ENCODE measurements at regions not wholly inside any gene's neighbourhood (a gene's known extent, or its start where the extent isn't known, plus 50 kb on each side); places are given as distances from the start of the nearest gene placed in this dataset.

- H3K9me3 ChIP-seq (ENCODE audit: control insufficient read depth, insufficient read depth, low read depth, low read length), result no peaks in the 10 kb centered on the region
- H3K4me1 ChIP-seq (ENCODE audit: control insufficient read depth, insufficient read depth, low read length), result peaks cover 37% of the 10 kb centered on the region
- no peak overlapping the region for H3K4me3 ChIP-seq (ENCODE audit: low read depth, low read length)
- H3K27me3 ChIP-seq (ENCODE audit: control insufficient read depth, insufficient read depth, low read length), result no peaks in the 10 kb centered on the region
- no peak overlapping the region for H3K27ac ChIP-seq (ENCODE audit: low read depth, low read length)
- no peak overlapping the region for H3K9ac ChIP-seq (ENCODE audit: low read length)
- no peaks in the 10 kb centered on the region for H3K36me3 ChIP-seq (ENCODE audit: control insufficient read depth, insufficient read depth, low read length)
Observed at GRCh38 chr21:38980416-38981313, 174.9 kb downstream of the ETS2 start.

GRCh38 chr21:38979271-38980121 is 173.8 kb downstream of the ETS2 start:
- Histone ChIP-seq H3K4me1 (ENCODE audit: control insufficient read depth, insufficient read depth, low read length) (peaks cover 37% of the 10 kb centered on the region), H3K4me3 (ENCODE audit: low read depth, low read length) (no peak overlapping the region), H3K9me3 (ENCODE audit: control insufficient read depth, insufficient read depth, low read depth, low read length) (no peaks in the 10 kb centered on the region), H3K27me3 (ENCODE audit: control insufficient read depth, insufficient read depth, low read length) (no peaks in the 10 kb centered on the region), H3K9ac (ENCODE audit: low read length) (no peak overlapping the region), H3K36me3 (ENCODE audit: control insufficient read depth, insufficient read depth, low read length) (no peaks in the 10 kb centered on the region), H3K27ac (ENCODE audit: low read depth, low read length) (peak overlapping the region; percentile 35; the same call in 1 of the 2 replicates)

GRCh38 chr21:38976900-38977299 is 171.2 kb downstream of the ETS2 start:
- H3K36me3 ChIP-seq (ENCODE audit: control insufficient read depth, insufficient read depth, low read length), result no peaks in the 10 kb centered on the region
- no peaks in the 10 kb centered on the region for H3K27me3 ChIP-seq (ENCODE audit: control insufficient read depth, insufficient read depth, low read length)
- H3K4me3 ChIP-seq (ENCODE audit: low read depth, low read length), result no peak overlapping the region
- no peaks in the 10 kb centered on the region for H3K9me3 ChIP-seq (ENCODE audit: control insufficient read depth, insufficient read depth, low read depth, low read length)
- H3K9ac ChIP-seq (ENCODE audit: low read length), result no peak overlapping the region
- peaks cover 32% of the 10 kb centered on the region for H3K4me1 ChIP-seq (ENCODE audit: control insufficient read depth, insufficient read depth, low read length)
- no peak overlapping the region for H3K27ac ChIP-seq (ENCODE audit: low read depth, low read length)

GRCh38 chr21:38973552-38973951 is 167.8 kb downstream of the ETS2 start:
- no peaks in the 10 kb centered on the region for H3K9me3 ChIP-seq (ENCODE audit: control insufficient read depth, insufficient read depth, low read depth, low read length)
- H3K4me1 ChIP-seq (ENCODE audit: control insufficient read depth, insufficient read depth, low read length), result no peaks in the 10 kb centered on the region; the same call in 1 of the 2 replicates
- H3K4me3 ChIP-seq (ENCODE audit: low read depth, low read length), result no peak overlapping the region
- H3K27ac ChIP-seq (ENCODE audit: low read depth, low read length), result no peak overlapping the region
- H3K9ac ChIP-seq (ENCODE audit: low read length), result no peak overlapping the region
- no peaks in the 10 kb centered on the region for H3K36me3 ChIP-seq (ENCODE audit: control insufficient read depth, insufficient read depth, low read length)
- no peaks in the 10 kb centered on the region for H3K27me3 ChIP-seq (ENCODE audit: control insufficient read depth, insufficient read depth, low read length)

- no peaks in the 10 kb centered on the region for H3K36me3 ChIP-seq (ENCODE audit: control insufficient read depth, insufficient read depth, low read length)
- no peaks in the 10 kb centered on the region for H3K9me3 ChIP-seq (ENCODE audit: control insufficient read depth, insufficient read depth, low read depth, low read length)
- H3K4me1 ChIP-seq (ENCODE audit: control insufficient read depth, insufficient read depth, low read length), result no peaks in the 10 kb centered on the region
- no peak overlapping the region for H3K4me3 ChIP-seq (ENCODE audit: low read depth, low read length)
- no peak overlapping the region for H3K9ac ChIP-seq (ENCODE audit: low read length)
- H3K27me3 ChIP-seq (ENCODE audit: control insufficient read depth, insufficient read depth, low read length), result no peaks in the 10 kb centered on the region
- no peak overlapping the region for H3K27ac ChIP-seq (ENCODE audit: low read depth, low read length)
Observed at GRCh38 chr21:38972078-38972477, 166.3 kb downstream of the ETS2 start.

- Histone ChIP-seq H3K27ac (ENCODE audit: low read depth, low read length) (no peak overlapping the region), H3K9me3 (ENCODE audit: control insufficient read depth, insufficient read depth, low read depth, low read length) (no peaks in the 10 kb centered on the region), H3K36me3 (ENCODE audit: control insufficient read depth, insufficient read depth, low read length) (no peaks in the 10 kb centered on the region), H3K4me3 (ENCODE audit: low read depth, low read length) (no peak overlapping the region), H3K4me1 (ENCODE audit: control insufficient read depth, insufficient read depth, low read length) (no peaks in the 10 kb centered on the region), H3K9ac (ENCODE audit: low read length) (no peak overlapping the region), H3K27me3 (ENCODE audit: control insufficient read depth, insufficient read depth, low read length) (no peaks in the 10 kb centered on the region)
Observed at GRCh38 chr21:38970765-38971164, 165.0 kb downstream of the ETS2 start.

GRCh38 chr21:38968887-38969543 is 163.3 kb downstream of the ETS2 start:
- H3K27me3 ChIP-seq (ENCODE audit: control insufficient read depth, insufficient read depth, low read length), result no peaks in the 10 kb centered on the region
- H3K9ac ChIP-seq (ENCODE audit: low read length), result no peak overlapping the region
- no peaks in the 10 kb centered on the region for H3K36me3 ChIP-seq (ENCODE audit: control insufficient read depth, insufficient read depth, low read length)
- H3K27ac ChIP-seq (ENCODE audit: low read depth, low read length), result no peak overlapping the region
- H3K4me3 ChIP-seq (ENCODE audit: low read depth, low read length), result no peak overlapping the region
- no peaks in the 10 kb centered on the region for H3K9me3 ChIP-seq (ENCODE audit: control insufficient read depth, insufficient read depth, low read depth, low read length)
- H3K4me1 ChIP-seq (ENCODE audit: control insufficient read depth, insufficient read depth, low read length), result no peaks in the 10 kb centered on the region; the same call in 1 of the 2 replicates

GRCh38 chr21:38965910-38966504 is 160.3 kb downstream of the ETS2 start:
- no peaks in the 10 kb centered on the region for H3K36me3 ChIP-seq (ENCODE audit: control insufficient read depth, insufficient read depth, low read length)
- peaks cover 16% of the 10 kb centered on the region for H3K9me3 ChIP-seq (ENCODE audit: control insufficient read depth, insufficient read depth, low read depth, low read length)
- H3K27ac ChIP-seq (ENCODE audit: low read depth, low read length), result no peak overlapping the region
- H3K27me3 ChIP-seq (ENCODE audit: control insufficient read depth, insufficient read depth, low read length), result no peaks in the 10 kb centered on the region
- no peak overlapping the region for H3K9ac ChIP-seq (ENCODE audit: low read length)
- H3K4me3 ChIP-seq (ENCODE audit: low read depth, low read length), result no peak overlapping the region
- H3K4me1 ChIP-seq (ENCODE audit: control insufficient read depth, insufficient read depth, low read length), result no peaks in the 10 kb centered on the region; the same call in 1 of the 2 replicates

- Histone ChIP-seq H3K4me3 (ENCODE audit: low read depth, low read length) (no peak overlapping the region), H3K27me3 (ENCODE audit: control insufficient read depth, insufficient read depth, low read length) (no peaks in the 10 kb centered on the region), H3K9ac (ENCODE audit: low read length) (no peak overlapping the region), H3K27ac (ENCODE audit: low read depth, low read length) (no peak overlapping the region), H3K4me1 (ENCODE audit: control insufficient read depth, insufficient read depth, low read length) (no peaks in the 10 kb centered on the region; the same call in 1 of the 2 replicates), H3K9me3 (ENCODE audit: control insufficient read depth, insufficient read depth, low read depth, low read length) (peaks cover 16% of the 10 kb centered on the region), H3K36me3 (ENCODE audit: control insufficient read depth, insufficient read depth, low read length) (no peaks in the 10 kb centered on the region)
Observed at GRCh38 chr21:38965241-38965640, 159.5 kb downstream of the ETS2 start.

GRCh38 chr21:38963006-38963405 is 157.3 kb downstream of the ETS2 start:
- Histone ChIP-seq H3K36me3 (ENCODE audit: control insufficient read depth, insufficient read depth, low read length) (no peaks in the 10 kb centered on the region), H3K4me1 (ENCODE audit: control insufficient read depth, insufficient read depth, low read length) (no peaks in the 10 kb centered on the region; the same call in 1 of the 2 replicates), H3K9ac (ENCODE audit: low read length) (no peak overlapping the region), H3K27me3 (ENCODE audit: control insufficient read depth, insufficient read depth, low read length) (no peaks in the 10 kb centered on the region), H3K9me3 (ENCODE audit: control insufficient read depth, insufficient read depth, low read depth, low read length) (peaks cover 16% of the 10 kb centered on the region), H3K27ac (ENCODE audit: low read depth, low read length) (no peak overlapping the region), H3K4me3 (ENCODE audit: low read depth, low read length) (no peak overlapping the region)
